Psoas muscle (tissue), 7 donors: ENCODE measurements at regions not wholly inside any gene's neighbourhood (a gene's known extent, or its start where the extent isn't known, plus 50 kb on each side); places are given as distances from the start of the nearest gene placed in this dataset.

Source experiments
- ATAC-seq, 4 donors: fragments of 200-7000 bp; cut with Tn5 transposase; one replicate each; pipeline ENCODE4 v1.9.1; 2020; ENCODE audit warnings: moderate library complexity in 3 of 4, mild to moderate bottlenecking in 2 of 4
- DNase-seq, 2 donors: peaks; one replicate each; pipeline ENCODE4 v3.0.0-alpha.2; 2020
- H3K27ac ChIP-seq: fragments of 200-600 bp; one replicate; pipeline ENCODE4 v1.8.0; 2022
- H3K27me3 ChIP-seq, 3 donors: fragments of 200-600 bp in 1 of 3; one replicate each; pipeline versions ENCODE4 v1.6.1 to v1.8.0; 2013 to 2022; ENCODE audit warnings: low read length in 2 of 3, mild to moderate bottlenecking in 2 of 3, moderate library complexity in 1 of 3; ENCODE audit not compliant: insufficient read depth in 3 of 3
- H3K36me3 ChIP-seq, 2 donors: fragments of 200-600 bp in 1 of 2; one replicate each; pipeline versions ENCODE4 v1.6.1 to v1.8.0; 2013 to 2022; ENCODE audit warnings: low read depth in 1 of 2, mild to moderate bottlenecking in 1 of 2, moderate library complexity in 1 of 2; ENCODE audit not compliant: insufficient read depth in 1 of 2
- H3K4me1 ChIP-seq: fragments of 200-600 bp; one replicate; pipeline ENCODE4 v1.8.0; 2022
- H3K4me3 ChIP-seq: fragments of 200-600 bp; one replicate; pipeline ENCODE4 v1.8.0; 2022; ENCODE audit warnings: mild to moderate bottlenecking
- H3K9me3 ChIP-seq: fragments of 200-600 bp; one replicate; pipeline ENCODE4 v1.8.0; 2022
- WGBS, 3 donors: extraction: QIAGEN DNeasy Blood & Tissue Kit; methylation state at CpG; one replicate each; pipeline versions ENCODE4 v1.1.6 to v1.1.7; 2013; 5-methylcytosine and 5-hydroxymethylcytosine counted together
- intact Hi-C, 2 donors: fragments of 100-400 bp; cut with DNase I; formaldehyde crosslinking; loops; one replicate each; pipeline versions ENCODE4 v1.11.0 to v1.14.2; 2022
- TF ChIP-seq, protein P1 (sequence below): fragments of 200-600 bp; IDR thresholded peaks from one replicate; pipeline ENCODE4 v1.8.0; 2022; ENCODE audit warnings: antibody characterized with exemption
- donor health status: healthy with polysubstance abuse.
- donor health status: DM: no; HTN: no; CAD: no; lungs with moderate emphysema.
- donor health status: Bipolar disorder and iron deficiency.
- donor health status: healthy.
- donor health status: DM: yes; HTN: yes; CAD: no.
- donor health status: DM: no; HTN: no; CAD: no.
- donor health status: DM: yes; HTN: yes; CAD: no.

DNA sequence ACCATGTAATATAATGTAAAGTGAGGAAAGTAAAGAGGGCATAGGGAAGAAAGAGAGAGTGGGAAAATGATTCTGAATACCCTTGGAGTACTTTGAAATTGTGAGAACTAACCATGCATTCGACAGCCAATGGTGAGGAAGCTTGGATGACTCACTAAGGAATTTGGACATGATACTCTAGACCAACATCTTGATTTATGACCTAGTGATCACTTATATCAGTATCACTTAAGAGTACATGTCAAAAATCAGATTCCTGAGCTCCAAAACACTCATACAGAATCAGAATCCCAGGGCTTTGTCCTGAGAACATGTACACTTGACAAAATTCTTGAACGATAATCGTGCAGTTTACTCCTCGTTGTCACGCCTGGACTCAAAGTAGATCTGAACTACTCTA is 1899.8 kb upstream of the PIK3C3 start:
- ATAC-seq, result no peak
- 78 to 89% (median 89%) methylated on average over 5 of the region's 5 CpGs for WGBS, 3 donors

DNA sequence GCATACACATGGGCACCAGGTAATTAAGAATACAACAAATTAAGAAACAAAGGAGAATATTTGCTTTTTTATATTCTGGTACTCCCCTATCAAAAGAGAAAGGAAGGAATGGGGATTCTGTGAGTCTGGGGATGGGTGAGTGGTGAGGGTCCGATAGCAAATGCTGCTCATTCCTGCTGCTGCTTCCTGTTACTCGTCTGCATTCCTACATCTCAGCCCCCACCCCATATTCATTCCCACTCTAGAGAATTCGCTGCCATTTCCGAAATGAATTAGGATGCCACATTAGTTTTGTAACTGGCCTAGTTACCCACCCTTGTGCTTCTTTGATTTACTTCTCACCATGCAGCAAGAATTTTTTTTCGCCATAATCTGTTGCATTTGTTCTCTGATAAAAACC is 1905.3 kb upstream of the PIK3C3 start:
- TF ChIP-seq, protein P1, sequence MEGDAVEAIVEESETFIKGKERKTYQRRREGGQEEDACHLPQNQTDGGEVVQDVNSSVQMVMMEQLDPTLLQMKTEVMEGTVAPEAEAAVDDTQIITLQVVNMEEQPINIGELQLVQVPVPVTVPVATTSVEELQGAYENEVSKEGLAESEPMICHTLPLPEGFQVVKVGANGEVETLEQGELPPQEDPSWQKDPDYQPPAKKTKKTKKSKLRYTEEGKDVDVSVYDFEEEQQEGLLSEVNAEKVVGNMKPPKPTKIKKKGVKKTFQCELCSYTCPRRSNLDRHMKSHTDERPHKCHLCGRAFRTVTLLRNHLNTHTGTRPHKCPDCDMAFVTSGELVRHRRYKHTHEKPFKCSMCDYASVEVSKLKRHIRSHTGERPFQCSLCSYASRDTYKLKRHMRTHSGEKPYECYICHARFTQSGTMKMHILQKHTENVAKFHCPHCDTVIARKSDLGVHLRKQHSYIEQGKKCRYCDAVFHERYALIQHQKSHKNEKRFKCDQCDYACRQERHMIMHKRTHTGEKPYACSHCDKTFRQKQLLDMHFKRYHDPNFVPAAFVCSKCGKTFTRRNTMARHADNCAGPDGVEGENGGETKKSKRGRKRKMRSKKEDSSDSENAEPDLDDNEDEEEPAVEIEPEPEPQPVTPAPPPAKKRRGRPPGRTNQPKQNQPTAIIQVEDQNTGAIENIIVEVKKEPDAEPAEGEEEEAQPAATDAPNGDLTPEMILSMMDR, result no peak
- intact Hi-C loops, result no loop called here
- H3K4me1 ChIP-seq, result no peaks in the 10 kb centered on the region
- DNase-seq, result no peak
- no peaks in the 10 kb centered on the region for H3K9me3 ChIP-seq
- no peak overlapping the region for H3K27ac ChIP-seq
- ATAC-seq, result no peak
- H3K4me3 ChIP-seq, result no peak overlapping the region
- no peaks in the 10 kb centered on the region for H3K36me3 ChIP-seq
- WGBS, 3 donors, result 65 to 67% (median 65%) methylated on average over 5 of the region's 5 CpGs
- H3K27me3 ChIP-seq, result no peaks in the 10 kb centered on the region

More for the DNA sequence above, 1899.8 kb upstream of the PIK3C3 start:
- H3K4me3 ChIP-seq, result no peak overlapping the region
- intact Hi-C loops, result no loop called here
- DNase-seq, result no peak
- no peaks in the 10 kb centered on the region for H3K4me1 ChIP-seq
- H3K9me3 ChIP-seq, result no peaks in the 10 kb centered on the region
- TF ChIP-seq, protein P1, result no peak
- H3K36me3 ChIP-seq, result no peaks in the 10 kb centered on the region
- H3K27me3 ChIP-seq, result no peaks in the 10 kb centered on the region
- H3K27ac ChIP-seq, result no peak overlapping the region

DNA sequence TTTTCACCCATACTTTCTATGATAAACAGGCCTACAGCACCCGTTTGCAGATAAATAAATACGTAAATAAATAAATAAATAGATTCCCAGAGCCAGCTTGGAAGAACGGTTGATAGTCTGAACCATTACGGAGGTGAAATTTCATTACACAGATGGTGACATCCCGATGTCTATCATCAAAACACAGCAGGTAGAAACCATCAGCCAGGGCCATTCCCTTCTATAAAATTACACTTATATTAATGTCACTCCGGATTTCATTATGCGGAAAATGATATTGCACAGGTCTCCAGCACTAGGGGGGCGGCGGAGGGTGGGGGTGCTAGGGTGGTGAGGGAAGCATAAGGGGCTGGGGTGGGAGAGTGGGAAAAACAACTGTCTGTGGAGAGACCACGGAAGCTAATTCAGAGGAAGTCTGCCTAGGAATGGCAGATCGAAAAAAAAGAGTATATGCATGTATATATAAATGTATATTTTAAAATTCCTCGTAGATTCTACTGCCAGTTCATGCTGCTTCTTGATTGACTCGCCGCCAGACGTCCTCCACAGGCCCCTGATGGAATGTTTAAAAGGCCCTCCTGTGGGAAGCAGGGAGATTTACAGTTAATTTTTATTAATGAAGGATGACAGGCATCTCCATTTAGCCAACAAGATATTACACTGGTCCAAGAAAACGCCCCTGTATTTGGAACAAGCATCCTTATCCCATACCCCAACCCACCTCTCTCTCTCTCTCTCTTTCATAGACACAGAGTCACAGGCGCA is 1906.0 kb upstream of the PIK3C3 start:
- Histone ChIP-seq H3K27ac (no peak overlapping the region), H3K27me3 (no peaks in the 10 kb centered on the region), H3K36me3 (no peaks in the 10 kb centered on the region), H3K4me1 (no peaks in the 10 kb centered on the region), H3K4me3 (no peak overlapping the region), H3K9me3 (no peaks in the 10 kb centered on the region)
- intact Hi-C loops, result no loop called here
- TF ChIP-seq, protein P1, result no peak
- DNase-seq, result no peak
- no peak for ATAC-seq
- 82 to 85% (median 83%) methylated on average over 17 of the region's 17 CpGs for WGBS, 3 donors

DNA sequence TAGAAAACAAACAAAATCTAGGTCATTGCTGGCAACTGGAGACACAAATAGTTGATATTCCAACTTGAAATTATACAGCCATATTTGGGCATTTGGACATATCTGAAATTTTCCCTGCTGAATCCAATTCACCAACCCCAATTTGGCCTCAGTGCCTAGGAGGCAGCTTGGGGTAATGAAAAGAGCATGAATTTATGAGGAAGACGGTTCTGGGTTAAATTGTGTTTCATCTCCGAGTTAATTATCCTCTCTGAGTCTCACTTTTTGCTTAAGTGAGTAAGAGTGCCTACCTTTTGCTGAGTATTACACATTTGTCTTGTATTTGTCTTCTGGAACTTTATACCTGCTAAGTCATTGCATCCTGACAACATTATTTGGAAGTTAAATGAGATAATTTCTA is 1906.8 kb upstream of the PIK3C3 start:
- H3K9me3 ChIP-seq, result no peaks in the 10 kb centered on the region
- TF ChIP-seq, protein P1, result no peak
- 81 to 94% (median 87%) methylated on average over 2 of the region's 2 CpGs for WGBS, 3 donors

DNA sequence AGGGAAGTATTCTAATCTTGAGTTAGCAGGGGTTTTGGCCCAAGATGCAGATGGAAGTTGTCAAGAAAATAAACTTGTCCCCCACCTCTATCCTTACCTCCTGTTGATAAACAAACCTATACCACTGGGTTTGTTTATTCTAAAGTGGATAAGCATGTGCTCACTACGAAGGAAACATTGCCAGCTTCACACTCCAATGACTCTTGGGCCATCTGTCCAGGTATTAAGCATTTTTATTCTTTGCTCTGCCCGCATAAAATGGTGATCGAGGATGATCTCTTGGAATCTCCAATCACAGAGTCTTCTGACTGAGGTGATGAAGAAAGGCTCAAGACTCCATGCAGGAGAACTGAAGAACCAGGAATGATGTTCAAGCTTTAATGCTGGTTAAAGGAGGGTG is 1908.4 kb upstream of the PIK3C3 start:
- H3K9me3 ChIP-seq, result no peaks in the 10 kb centered on the region
- ATAC-seq, result no peak
- H3K27me3 ChIP-seq, result no peaks in the 10 kb centered on the region
- no peaks in the 10 kb centered on the region for H3K36me3 ChIP-seq
- H3K4me3 ChIP-seq, result no peak overlapping the region
- WGBS, 3 donors, result 76 to 89% (median 85%) methylated on average over 3 of the region's 3 CpGs
- H3K4me1 ChIP-seq, result no peaks in the 10 kb centered on the region
- no peak overlapping the region for H3K27ac ChIP-seq
- DNase-seq, result no peak
- intact Hi-C loops, result no loop called here
- TF ChIP-seq, protein P1, result no peak

More for the DNA sequence above, 1906.8 kb upstream of the PIK3C3 start:
- no peaks in the 10 kb centered on the region for H3K4me1 ChIP-seq
- ATAC-seq (no peak), DNase-seq (no peak)
- no peak overlapping the region for H3K27ac ChIP-seq
- no peaks in the 10 kb centered on the region for H3K27me3 ChIP-seq
- intact Hi-C loops, result no loop called here
- no peaks in the 10 kb centered on the region for H3K36me3 ChIP-seq
- no peak overlapping the region for H3K4me3 ChIP-seq
